ENCODE measurements at regions not wholly inside any gene's neighbourhood (a gene's known extent, or its start where the extent isn't known, plus 50 kb on each side); places are given as distances from the start of the nearest gene placed in this dataset.
"Not testable (repeated sequence)": the region's sequence is repeated elsewhere in the genome, so short reads cannot be mapped to it uniquely, and the experiment has no call there.

DNA sequence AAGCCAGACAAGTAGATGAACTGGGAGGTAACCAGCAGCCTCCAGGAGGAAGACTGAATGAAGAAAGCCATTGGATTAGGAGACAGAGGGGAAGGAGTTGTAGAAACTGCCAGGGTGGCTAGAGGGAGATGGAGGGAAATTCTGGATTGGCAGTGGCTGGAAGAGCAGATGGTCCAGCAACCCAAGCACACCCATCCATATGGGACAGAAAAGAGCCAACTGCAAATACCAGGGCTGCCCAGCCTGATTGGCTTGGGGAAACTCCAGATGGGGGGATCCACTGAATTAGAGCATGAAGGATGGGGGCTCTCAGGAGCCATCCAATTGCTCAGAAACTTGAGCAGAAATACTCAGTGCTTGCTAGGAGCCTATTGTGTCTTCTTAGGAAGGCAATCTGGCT lies 173.5 kb upstream of the EPB41L3 start:
- no peak for DNase-seq

DNA sequence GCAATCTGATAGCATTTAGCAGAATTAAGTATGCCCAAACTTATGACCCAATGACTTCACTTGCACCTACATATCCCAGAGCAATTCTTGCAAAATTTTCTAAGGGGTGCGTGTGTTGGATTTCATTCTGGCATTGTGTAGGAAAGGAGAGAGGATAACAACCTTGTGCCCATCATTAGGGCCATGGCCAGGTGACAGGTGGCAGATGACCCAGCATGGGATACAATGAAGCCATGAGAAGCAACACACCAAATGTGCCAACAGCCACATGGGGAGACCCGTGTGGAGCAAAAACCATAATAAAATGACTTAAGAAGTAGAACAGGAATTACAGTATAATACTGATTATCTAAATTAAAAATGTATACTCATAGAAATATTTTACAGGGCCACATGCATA lies 166.9 kb upstream of the EPB41L3 start:
- DNase-seq: no peak

DNA sequence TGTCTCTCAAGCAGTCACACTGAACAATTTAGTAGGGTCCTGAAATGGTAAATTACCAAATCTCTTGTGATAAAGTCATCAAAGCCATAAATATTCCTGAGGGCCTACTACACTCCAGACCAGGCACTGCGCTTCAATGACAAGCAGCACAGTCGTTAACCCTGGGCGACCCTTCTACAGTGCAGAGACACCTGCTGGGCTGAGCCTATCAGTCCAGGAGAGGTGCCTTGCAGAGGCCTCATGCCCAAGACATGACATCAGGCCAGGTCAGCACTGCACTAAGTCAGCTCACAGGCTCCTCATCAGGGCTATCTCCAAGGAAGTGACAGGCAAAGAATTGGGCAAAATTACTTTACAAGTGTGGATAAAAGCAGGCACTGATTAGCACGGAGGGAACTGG lies 166.4 kb upstream of the EPB41L3 start:
- DNase-seq: no peak

DNA sequence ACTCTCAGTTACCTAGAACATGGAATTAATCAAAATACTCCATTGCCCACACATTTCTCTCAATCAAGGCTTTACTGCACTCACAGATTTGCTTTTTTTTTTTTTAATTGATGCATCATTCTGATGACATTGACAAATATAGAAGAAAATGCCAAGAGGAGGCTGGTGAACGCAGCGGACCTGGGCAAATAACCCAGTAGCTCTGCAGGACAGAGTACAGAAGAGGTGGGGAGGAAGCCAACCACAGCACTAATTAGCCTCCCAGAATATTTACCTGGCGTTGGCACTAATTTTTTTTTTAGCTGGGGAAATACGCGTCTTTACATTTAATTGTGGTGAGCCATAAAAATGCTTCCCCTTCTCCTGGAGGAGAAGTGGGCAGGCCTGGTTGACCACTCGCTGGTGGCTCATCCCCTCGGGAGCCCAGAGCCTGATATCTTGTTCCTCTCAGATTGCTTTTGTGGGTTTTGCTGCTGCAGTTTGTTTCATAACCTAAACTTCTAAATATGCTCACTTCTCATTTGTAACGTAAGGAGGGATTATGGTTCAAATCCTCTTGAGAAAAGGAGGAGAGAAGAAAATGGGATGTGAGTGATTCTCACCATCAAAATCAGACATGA lies 165.8 kb upstream of the EPB41L3 start:
- DNase-seq: no peak

DNA sequence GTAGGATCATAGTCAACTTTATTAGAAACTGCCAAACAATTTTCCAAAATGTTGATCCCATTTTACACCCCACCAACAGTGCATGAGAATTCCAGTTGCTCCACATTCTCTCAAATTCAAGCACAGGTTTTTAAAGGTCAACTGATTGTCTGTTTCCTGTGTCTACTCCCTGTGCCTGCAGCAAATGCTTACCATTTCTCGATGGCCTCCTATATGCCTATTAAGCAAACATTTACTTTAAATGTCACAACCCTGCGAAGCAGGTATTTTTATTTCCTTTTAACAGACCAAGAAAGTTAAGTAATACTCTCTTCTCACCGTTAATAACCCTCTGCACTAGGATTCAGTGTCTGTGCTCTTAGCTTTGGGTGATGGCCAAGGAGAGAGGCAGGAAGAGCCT lies 163.8 kb upstream of the EPB41L3 start:
- no peak for DNase-seq

DNA sequence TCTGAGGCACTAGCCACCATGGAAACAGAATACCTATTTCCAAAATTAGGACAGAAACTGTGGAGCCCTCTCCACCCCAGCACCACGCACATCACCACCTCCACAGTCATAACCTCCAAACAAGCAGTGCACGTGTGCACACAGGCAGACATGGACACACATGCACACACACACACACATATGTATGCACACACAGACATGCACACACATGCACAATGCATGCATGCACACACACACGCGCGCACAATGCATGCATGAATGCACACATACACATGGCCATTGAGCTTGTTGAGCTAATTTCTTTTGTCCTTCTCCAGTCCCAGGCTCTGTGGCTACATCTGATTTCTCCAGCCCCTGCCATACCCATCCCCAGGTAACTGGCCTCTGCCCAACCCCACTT lies 161.6 kb upstream of the EPB41L3 start:
- DNase-seq: no peak

DNA sequence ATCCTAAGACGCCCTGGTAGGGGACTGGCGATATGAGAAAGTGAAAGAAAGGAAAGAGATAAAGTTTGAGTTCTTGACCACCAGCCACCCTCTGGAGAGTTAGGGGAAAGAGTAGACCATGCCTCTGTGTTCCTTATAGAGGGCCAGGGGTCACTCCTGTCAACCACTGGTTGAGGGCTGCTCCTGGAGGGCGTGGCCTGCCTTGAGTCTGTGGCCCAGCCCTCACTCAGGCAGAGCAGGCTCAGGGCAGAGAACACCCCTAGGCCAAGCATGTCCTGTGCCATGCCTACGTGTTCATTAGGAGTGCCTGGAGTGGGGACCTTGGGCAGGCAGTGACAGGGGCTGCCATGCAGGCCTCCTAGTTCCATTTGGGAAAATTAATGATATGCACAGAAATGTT lies 161.1 kb upstream of the EPB41L3 start:
- no peak for DNase-seq

DNA sequence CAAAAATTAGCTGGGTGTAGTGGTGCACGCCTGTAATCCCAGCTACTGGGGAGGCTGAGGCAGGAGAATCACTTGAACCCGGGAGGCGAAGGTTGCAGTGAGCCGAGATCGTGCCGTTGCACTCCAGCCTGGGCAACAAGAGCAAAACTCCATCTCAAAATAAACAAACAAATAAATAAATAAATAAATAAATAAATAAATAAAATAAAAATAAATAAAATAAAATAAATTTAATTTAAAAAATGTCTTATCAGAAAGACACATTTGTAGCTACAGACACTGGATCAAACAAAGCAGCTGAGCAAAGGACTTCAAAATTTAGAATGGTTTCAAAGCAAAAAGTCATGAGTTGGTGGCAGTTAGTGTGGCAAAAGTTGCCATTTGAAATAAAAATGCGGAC lies 158.2 kb upstream of the EPB41L3 start:
- DNase-seq: not testable (repeated sequence)

DNA sequence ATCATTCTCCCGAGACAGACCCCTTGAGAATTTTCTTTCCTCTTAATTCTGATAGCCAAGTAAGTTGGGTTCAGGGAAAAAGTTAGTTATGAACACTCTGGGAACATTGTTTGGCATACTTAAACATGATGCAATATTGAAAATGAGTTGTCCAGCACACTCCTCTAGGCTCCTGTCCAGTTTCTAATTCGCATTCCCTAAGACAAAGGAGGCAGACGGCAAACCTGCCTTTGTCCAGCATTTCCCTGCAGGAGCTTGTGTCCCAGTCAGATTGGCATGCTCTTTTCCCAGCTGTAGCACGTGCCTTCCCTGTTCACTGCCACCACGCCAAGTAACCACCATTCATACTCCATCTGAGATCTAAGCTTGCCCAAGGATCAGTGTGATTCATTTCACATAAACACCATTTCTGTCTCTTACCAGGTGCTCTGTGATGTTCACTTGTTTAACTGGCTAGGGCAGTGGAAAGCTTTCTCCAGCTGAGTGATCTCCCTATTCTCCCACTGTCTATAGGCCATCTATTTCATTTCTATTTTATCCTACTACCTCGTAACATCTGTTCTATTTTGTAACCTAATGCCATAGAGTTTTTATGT lies 150.0 kb upstream of the EPB41L3 start:
- DNase-seq: no peak

DNA sequence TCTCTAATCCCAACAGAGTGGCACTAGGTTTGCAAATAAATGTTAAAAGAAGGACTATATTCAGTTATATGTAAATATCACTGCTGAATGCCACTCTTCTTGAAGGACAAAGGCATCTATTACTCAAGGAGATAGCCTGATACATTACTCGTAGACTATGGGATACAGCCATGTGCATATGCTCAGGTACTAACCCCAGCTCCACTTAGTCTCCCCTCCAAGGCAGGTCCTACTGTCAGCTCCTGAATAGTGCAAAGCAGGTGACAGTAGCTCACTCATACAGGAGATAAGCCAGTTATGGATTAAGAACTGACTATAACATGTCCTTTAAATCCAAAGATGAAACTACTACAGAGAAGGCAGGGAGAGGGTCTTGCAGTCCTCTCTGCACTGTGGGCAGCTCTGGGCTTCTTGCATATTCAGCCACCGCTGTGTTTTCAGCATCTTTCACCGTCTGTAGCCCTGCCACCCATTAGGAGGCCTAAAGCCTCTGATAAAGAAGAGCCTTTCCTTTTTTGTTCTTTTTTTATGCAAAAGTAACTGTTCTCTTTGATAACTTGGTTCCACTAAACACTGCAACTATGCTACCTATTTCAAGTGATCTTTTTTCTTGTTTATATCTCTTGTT lies 135.1 kb upstream of the EPB41L3 start:
- DNase-seq: no peak

DNA sequence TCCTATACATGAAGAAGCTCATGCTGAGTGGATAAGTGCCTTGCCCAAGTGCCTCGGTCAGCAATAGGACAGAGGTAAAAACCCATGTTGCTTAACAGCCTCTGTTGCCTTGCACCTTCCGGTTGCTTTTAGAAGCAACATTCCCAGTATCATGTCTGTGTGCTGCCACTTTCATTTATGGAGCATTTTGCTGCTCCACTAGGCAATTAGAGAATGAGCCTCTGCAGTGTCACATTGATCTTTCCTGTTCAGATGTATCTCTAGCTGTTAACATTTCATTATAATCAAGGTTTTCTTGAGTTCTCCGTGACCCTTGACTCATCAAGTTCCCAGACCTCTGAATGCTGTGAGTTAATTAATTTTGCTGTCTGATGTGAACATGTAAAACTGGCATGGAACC lies 134.5 kb upstream of the EPB41L3 start:
- DNase-seq: no peak

DNA sequence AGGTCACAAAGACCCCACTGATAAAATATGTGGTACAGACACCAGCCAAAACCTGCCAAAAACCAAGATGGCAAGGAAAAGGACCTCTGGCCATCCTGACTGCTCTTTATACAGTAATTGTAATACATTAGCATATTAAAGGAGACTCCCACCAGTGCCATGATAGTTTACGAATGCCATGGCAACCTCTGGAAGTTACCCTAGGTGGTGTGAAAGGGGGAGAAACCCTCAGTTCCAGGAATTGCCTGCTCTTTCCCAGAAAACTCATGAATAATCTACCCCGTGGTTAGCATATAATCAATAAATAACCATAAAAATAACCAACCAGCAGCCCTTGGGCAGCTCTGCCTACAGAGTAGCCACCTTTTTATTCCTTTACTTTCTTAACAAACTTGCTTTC lies 129.8 kb upstream of the EPB41L3 start:
- no peak for DNase-seq

DNA sequence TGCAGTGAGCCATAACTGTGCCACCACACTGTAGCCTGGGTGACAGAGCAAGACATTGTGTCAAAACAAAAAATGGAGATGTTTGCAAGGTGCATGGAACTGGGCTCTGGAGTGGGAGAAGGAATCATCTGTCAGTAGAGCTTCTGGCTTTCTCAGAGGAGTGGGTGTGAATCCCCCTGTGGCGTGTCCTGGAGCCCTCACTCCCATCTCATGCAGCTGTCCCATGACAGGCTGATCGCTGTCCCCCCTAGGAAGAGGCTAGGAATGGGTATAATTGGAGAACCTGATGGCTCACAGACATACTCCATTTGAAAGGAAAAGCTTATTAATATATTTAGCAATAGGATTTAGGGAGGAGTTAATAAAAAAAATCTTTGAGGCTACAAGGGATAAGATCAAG lies 125.8 kb upstream of the EPB41L3 start:
- no peak for DNase-seq

DNA sequence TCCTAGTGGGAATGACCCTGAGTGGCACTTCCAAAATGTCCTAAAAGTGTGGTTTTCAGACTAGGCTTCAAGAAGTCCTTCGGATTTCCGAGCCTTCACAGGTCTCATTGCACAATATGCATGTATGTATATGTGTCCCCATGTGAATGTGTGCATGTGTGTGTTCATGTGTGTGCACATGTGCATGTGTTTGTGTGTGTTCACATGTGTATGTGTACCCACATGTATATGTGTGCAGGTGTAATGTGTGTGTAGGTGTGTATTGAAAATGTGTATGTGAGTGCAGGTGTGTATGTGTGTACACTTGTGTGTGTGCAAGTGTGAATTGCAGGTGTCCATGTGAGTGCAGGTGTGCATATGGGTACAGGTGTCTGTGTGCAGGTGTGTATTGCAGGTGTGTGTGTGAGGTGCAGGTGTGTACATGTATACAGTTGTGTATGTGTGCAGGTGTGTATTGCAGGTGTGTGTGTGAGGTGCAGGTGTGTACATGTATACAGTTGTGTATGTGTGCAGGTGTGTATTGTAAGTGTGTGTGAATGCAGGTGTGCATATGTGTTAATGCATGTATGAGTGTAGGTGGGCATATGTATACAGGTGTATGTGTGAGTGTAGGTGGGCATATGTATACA lies 124.4 kb upstream of the EPB41L3 start:
- no peak for DNase-seq

DNA sequence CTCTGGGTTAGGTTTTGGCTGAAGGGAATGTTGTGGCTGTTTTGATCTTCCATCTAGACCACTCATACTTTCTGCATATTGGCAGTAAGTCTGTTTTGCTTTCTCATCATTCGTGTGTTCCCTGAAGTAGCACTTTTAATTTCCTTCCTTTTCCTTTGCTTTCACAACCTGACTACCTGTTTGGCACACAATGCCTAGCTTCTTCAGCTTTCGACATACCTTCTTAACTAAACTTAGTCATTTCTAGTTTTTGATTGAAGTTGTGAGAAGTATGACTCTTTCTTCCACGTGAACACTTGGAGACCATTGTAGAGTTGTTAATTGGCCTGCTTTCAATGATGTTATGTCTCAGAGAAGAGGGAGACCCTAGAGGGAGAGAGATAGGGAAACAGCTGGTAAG lies 123.6 kb upstream of the EPB41L3 start:
- DNase-seq: no peak

DNA sequence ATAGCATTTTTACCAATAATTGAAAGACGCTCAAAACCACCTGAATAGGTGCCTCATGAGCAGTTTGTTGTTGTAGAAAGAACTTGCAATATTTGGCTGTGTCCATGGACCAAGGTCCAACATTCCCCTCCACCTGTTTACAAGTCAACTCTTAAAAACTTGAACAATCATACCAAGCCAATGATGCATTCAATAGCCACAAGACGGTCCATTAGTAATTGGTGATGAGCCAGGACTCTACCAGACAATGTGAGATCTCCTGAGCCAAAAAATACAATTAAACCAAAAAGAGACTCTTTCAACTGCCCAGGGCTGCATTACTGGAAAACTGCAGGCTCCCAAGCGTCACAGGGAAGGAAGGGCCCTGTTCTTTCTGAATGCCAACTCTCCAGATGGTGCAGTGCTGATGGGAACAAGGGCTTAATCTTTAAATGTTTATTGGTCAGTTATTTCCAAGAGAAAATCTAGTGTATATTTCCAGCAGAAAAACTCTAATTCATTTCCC lies 118.8 kb upstream of the EPB41L3 start:
- DNase-seq: no peak

DNA sequence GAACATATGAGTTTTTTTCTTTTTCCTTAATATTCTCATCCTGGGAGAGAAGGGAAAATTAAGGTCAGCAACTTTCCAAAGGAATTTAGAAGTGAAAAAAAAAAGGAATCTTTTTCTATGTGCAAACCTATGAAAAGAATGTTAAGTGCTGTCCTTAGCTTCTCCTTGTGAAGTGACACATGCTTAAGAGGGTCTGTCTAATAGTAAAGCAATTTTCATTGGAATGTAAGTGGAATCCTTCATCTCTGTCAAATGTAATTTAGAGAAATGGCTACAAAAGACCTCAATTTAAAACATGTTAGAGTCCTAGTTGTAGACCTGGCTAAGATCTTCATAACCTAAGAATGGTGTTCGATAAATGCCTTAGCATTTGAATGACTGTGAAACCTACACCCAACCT lies 117.4 kb upstream of the EPB41L3 start:
- DNase-seq: no peak

DNA sequence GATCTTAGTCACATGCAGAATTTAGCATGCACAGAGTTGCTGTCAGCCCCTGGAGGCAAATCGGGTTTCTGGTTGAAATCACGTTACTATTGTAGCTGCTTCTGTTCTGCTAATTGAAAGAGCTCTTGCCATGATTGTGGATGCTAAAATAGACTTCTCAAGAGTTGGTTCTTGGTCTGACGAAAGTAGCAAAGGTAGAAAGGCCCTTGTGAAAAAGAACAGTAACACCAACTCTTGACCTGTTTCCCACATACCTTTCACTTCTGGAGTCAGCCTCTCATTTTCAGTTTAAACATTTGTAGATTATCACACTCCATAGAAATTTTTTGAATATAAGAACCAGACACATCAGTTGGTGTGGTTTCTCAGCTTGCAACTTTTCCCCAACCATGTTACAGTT lies 110.0 kb upstream of the EPB41L3 start:
- DNase-seq: no peak

DNA sequence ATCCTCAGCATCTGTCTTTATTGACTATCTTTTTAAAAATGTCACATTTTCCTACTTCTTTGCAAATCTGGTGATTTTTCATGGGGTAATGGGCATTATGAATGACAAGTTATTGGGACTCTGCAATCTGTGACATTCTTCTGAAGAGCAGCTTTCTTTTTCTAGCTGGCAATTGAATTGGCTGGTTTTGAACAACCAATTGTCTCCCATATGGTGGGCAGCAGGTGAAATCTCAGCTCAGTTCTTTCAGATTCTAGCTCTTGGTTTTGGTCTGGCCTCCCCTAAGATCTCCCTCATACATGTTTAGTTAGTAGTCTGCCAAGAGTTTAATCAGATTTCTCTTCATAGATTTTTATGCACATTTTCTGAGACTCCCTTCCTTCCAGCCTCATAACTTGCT lies 107.9 kb upstream of the EPB41L3 start:
- no peak for DNase-seq

DNA sequence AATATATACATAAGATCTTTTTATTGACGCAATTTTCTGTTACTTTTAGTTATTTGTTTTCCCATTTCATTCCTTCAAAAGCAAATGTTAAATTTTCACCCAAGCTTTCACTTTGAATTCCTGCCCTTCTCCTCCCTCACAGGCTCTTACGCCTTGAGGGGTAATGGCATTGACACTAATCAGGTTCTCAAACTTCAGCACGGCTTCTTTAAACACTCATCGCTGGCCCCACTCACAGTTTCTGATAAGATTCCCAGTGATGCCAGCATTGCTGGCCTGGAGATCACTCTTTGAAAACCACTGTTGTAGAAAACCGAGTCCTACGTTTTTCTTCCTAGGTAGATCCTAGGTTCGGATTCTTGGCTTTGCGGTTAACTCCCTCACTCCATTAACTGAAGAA lies 105.6 kb upstream of the EPB41L3 start:
- DNase-seq: no peak

DNA sequence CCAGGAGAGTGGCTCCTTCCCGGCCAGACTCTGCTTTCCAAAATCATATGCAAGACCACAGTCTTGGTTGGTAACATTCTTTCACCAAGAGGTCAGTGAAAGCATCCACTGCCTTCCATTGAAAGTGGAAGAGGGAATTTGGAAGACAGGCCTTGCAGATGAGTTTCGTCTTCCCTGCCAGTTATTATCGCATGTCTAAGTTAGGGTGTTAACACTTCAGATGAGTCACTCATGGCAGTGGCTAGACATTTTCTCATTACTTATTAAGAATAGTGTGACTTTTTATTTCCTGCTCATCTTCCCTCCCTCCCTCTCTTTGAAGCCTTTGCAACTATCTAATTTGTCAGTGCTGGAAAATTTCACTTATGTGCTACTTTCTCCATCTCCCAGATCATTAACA lies 102.9 kb upstream of the EPB41L3 start:
- DNase-seq: no peak

DNA sequence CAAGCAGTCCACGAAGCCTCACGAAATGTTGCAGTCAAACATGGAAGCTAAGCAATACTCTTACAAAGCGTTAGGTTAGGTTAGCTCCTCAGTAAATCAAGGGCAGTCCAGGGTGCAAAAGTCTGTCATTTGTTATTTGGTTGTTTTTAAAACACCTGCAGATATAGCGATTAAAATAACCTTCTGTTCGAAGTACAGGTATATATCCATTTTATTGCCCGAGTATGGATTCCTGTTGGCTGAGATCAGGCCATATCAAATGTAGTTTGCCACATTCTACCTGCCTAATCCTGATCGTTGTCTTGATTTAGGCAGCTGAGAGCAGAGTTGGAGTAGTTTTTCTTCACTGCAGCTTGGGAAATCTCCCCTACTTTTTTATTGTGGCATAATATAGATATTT lies 99.5 kb upstream of the EPB41L3 start:
- no peak for DNase-seq

DNA sequence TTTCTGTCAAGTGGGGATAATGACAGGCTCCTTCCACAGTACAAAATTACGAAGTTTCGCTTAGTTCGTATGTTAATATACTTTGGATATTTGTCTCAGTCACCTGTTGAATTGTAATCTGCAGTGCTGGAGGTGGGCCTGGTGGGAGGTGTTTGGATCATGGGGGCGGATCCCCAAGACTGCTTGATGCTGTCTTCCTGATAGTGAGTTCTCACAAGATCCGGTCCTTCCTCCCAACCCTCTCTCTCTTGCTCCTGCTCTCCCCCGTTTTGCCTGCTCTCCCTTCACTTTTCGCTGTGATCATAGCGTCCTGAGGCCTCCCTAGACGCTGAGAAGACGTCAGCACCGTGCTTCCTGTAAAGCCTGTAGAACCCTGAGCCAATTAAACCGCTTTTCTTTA lies 97.1 kb upstream of the EPB41L3 start:
- no peak for DNase-seq

DNA sequence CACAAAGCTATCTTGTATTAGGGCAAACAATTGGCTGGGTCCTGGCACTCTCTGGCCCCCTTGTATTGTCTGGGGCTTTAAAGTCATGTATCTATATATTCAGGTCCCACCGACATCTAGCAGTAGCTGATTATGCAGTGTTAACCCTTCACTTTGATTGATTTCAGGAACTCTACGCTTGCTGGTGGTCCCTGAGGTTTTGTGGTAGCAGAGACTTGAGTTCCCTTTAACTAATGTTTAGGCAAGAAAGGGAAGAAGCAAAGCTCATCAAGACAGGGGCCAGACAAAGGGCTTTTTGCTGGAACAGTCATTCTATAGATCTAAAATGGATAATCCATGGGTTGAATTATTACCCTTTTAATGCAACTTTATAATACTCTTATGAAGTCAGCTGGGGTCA lies 95.3 kb upstream of the EPB41L3 start:
- DNase-seq: no peak
